PC-3 (cell line): ENCODE measurements at regions not wholly inside any gene's neighbourhood (a gene's known extent, or its start where the extent isn't known, plus 50 kb on each side); places are given as distances from the start of the nearest gene placed in this dataset.

Experiments
- ATAC-seq: fragments of 200-7000 bp; cut with Tn5 transposase; 2 replicates; pipeline ENCODE4 v1.9.1; 2020; ENCODE audit warnings: mild to moderate bottlenecking, moderate library complexity
- BruUV-seq: library from RNA; stranded (reverse); fragments of 400-500 nt; replicated peaks from 2 replicates; lab custom pipeline; 2021; lab: Mats Ljungman, UMichigan
- CTCF ChIA-PET: fragments of 300-600 bp; sonication (Branson Sonifier 250); formaldehyde crosslinking; loops from one replicate; lab custom pipeline; 2022; ENCODE audit warnings: antibody characterized with exemption; lab: Charles Lee
- POLR2A ChIA-PET: fragments of 300-600 bp; sonication (Branson Sonifier 250); formaldehyde crosslinking; loops from one replicate; lab custom pipeline; 2022; ENCODE audit warnings: antibody characterized with exemption; ENCODE audit not compliant: unreplicated experiment; lab: Charles Lee
- DNase-seq: peaks from one replicate; pipeline ENCODE4 v3.0.0-alpha.2; 2015
- H2AFZ ChIP-seq: fragments of 300-600 bp; sonication (generic); 2 replicates; pipeline ENCODE4 v1.6.0; 2016; ENCODE audit warnings: antibody characterized with exemption, low read length
- H3F3A ChIP-seq: fragments of 300-600 bp; sonication (generic); one replicate; pipeline ENCODE4 v1.6.0; 2017; ENCODE audit warnings: antibody characterized with exemption, low read length, control low read depth, mild to moderate bottlenecking; ENCODE audit not compliant: unreplicated experiment
- H3K27ac ChIP-seq: fragments of 300-600 bp; sonication (generic); 2 replicates; pipeline ENCODE4 v1.5.1; 2016; ENCODE audit warnings: mild to moderate bottlenecking, low read length
- H3K27me3 ChIP-seq: fragments of 300-600 bp; sonication (generic); 2 replicates; pipeline ENCODE4 v1.6.1; 2016; ENCODE audit warnings: low read length, mixed read lengths
- H3K36me3 ChIP-seq: fragments of 300-600 bp; sonication (generic); 2 replicates; pipeline ENCODE4 v1.6.1; 2016; ENCODE audit warnings: low read depth, mixed run types, low read length, mixed read lengths
- H3K4me1 ChIP-seq: fragments of 300-600 bp; sonication (generic); 2 replicates; pipeline ENCODE4 v1.5.1; 2016; ENCODE audit warnings: low read length; ENCODE audit not compliant: insufficient read depth
- H3K4me2 ChIP-seq: fragments of 300-600 bp; sonication (generic); 2 replicates; pipeline ENCODE4 v1.6.0; 2016; ENCODE audit warnings: low read length
- H3K4me3 ChIP-seq: fragments of 300-600 bp; sonication (generic); 2 replicates; pipeline ENCODE4 v1.5.1; 2016; ENCODE audit warnings: mild to moderate bottlenecking, low read length, mixed read lengths
- H3K79me2 ChIP-seq: fragments of 300-600 bp; sonication (generic); 2 replicates; pipeline ENCODE4 v1.6.1; 2017; ENCODE audit warnings: low read length, mixed read lengths
- H3K9ac ChIP-seq: fragments of 300-600 bp; sonication (generic); 2 replicates; pipeline ENCODE4 v1.6.0; 2016; ENCODE audit warnings: mild to moderate bottlenecking, low read length
- H3K9me2 ChIP-seq: fragments of 300-600 bp; sonication (generic); replicated peaks from 2 replicates; pipeline ENCODE4 v1.6.1; 2016; ENCODE audit warnings: mixed run types, low read length, mixed read lengths
- H3K9me3 ChIP-seq: fragments of 300-600 bp; sonication (generic); 2 replicates; pipeline ENCODE4 v1.6.1; 2016; ENCODE audit warnings: low read length, mixed read lengths
- H4K20me1 ChIP-seq: fragments of 300-600 bp; sonication (generic); 2 replicates; pipeline ENCODE4 v1.6.1; 2016; ENCODE audit warnings: low read length, mixed read lengths
- CTCF ChIP-seq: fragments of 300-600 bp; sonication (generic); conservative IDR thresholded peaks from 2 replicates; pipeline ENCODE4 v1.5.1; 2017; ENCODE audit warnings: antibody characterized with exemption, low read depth, mild to moderate bottlenecking, low read length
- EZH2 ChIP-seq: fragments of 300-600 bp; sonication (generic); IDR thresholded peaks from one replicate; pipeline ENCODE4 v1.6.1; 2017; ENCODE audit warnings: antibody characterized with exemption, mild to moderate bottlenecking, low read length; ENCODE audit not compliant: unreplicated experiment
- EZH2phosphoT487 ChIP-seq: fragments of 300-600 bp; sonication (generic); IDR thresholded peaks from 2 replicates; pipeline ENCODE4 v1.6.1; 2018; ENCODE audit warnings: mild to moderate bottlenecking, antibody characterized with exemption, low read length, borderline replicate concordance
- intact Hi-C: fragments of 100-400 bp; cut with micrococcal nuclease; formaldehyde crosslinking; loops from 2 replicates; pipeline ENCODE4 v1.9.0; 2023

DNA sequence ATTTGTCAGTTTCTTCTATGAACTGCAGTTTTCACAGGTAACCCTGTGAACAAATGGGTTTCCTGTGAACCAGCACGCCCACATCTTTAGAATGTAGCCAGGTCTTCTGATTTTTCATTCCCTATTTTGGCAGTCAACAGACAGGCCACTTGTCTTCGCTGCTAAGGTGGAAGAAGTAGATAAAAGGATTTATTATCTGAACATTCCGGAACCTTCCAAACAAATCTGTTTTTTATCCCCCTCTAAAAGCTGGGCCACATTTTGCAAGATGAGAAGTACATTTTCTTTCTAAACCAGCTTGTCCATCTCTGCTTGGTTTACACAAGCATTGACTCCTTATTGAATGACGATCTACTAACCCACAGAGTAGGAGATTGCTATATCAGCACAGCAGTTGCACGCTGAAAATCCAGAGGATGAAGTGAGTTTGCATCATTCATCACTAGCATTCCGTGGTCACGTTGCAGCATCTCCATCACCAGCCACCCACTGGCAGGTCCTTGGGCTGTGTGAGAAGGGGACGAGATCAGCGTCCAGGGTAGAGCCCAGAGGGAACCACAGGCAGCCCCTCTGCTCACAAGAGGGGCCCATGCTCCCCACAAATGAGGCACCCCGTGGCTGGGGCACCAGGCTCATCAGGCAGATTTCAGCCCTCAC is 83.5 kb downstream of the TOMM20 start:
- no peak overlapping the region for H3K4me3 ChIP-seq
- no peaks in the 10 kb centered on the region for H3K9me3 ChIP-seq
- no peak overlapping the region for H3K27ac ChIP-seq
- DNase-seq (no peak), ATAC-seq (no peak)
- intact Hi-C loops: no loop called here
- no TSS peak for BruUV-seq
- H3K9ac ChIP-seq: no peak overlapping the region
- no peaks in the 10 kb centered on the region for H3F3A ChIP-seq
- H3K4me1 ChIP-seq: peaks cover 16% of the 10 kb centered on the region
- no peaks in the 10 kb centered on the region for H4K20me1 ChIP-seq
- no peaks in the 10 kb centered on the region for H3K36me3 ChIP-seq
- CTCF ChIA-PET: no interaction called here
- no peaks in the 10 kb centered on the region for H3K9me2 ChIP-seq
- no peaks in the 10 kb centered on the region for H3K27me3 ChIP-seq
- POLR2A ChIA-PET: no interaction called here
- H2AFZ ChIP-seq: no peak overlapping the region
- no peak overlapping the region for H3K4me2 ChIP-seq
- no peaks in the 10 kb centered on the region for H3K79me2 ChIP-seq
- no peak for TF ChIP-seq CTCF
- TF ChIP-seq EZH2phosphoT487: no peak
- no peak for TF ChIP-seq EZH2

- DNase-seq (no peak), ATAC-seq (no peak)
- H3K9me2 ChIP-seq: no peaks in the 10 kb centered on the region
- TF ChIP-seq EZH2phosphoT487 (no peak), EZH2 (no peak), CTCF (no peak)
- intact Hi-C loops: no loop called here
- CTCF ChIA-PET: no interaction called here
- no peaks in the 10 kb centered on the region for H4K20me1 ChIP-seq
- H3K4me3 ChIP-seq: no peak overlapping the region
- no peaks in the 10 kb centered on the region for H3K36me3 ChIP-seq
- H3K4me1 ChIP-seq: peaks cover 9% of the 10 kb centered on the region
- no peak overlapping the region for H3K4me2 ChIP-seq
- H3K9me3 ChIP-seq: no peaks in the 10 kb centered on the region
- H2AFZ ChIP-seq: no peak overlapping the region
- BruUV-seq: no TSS peak
- no peaks in the 10 kb centered on the region for H3K27me3 ChIP-seq
- H3F3A ChIP-seq: no peaks in the 10 kb centered on the region
- no peaks in the 10 kb centered on the region for H3K79me2 ChIP-seq
- H3K9ac ChIP-seq: no peak overlapping the region
- POLR2A ChIA-PET: no interaction called here
- no peak overlapping the region for H3K27ac ChIP-seq
Measured at GRCh38 chr1:235043234-235043633, 85.4 kb downstream of the TOMM20 start.

DNA sequence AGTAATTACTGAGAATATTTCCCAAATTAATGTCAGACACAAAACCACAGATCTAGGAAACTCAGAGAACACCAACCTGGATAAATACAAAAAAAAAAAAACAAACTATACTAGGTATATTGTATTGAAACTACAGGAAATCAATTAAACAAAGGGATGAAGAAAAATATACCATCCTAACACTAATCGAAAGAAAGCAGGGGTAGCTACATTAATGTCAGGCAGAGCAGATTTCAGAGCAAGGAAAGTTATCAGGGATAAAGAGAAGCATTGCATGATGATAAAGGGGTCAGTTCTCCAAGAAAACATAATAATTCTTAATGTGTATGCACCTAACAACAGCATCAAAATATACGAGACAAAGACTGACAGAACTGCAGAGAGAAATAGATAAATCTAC is 89.9 kb downstream of the TOMM20 start:
- no peaks in the 10 kb centered on the region for H4K20me1 ChIP-seq
- no peak overlapping the region for H3K27ac ChIP-seq
- H3F3A ChIP-seq: no peaks in the 10 kb centered on the region
- intact Hi-C loops: no loop called here
- no peaks in the 10 kb centered on the region for H3K36me3 ChIP-seq
- ATAC-seq (no peak), DNase-seq (no peak)
- H3K9me2 ChIP-seq: no peaks in the 10 kb centered on the region
- no peak overlapping the region for H3K4me2 ChIP-seq
- H3K9ac ChIP-seq: no peak overlapping the region
- no peaks in the 10 kb centered on the region for H3K9me3 ChIP-seq
- H3K4me1 ChIP-seq: no peaks in the 10 kb centered on the region
- ChIA-PET CTCF (no interaction called here), POLR2A (no interaction called here)
- no TSS peak for BruUV-seq
- no peak overlapping the region for H3K4me3 ChIP-seq
- no peak overlapping the region for H2AFZ ChIP-seq
- no peaks in the 10 kb centered on the region for H3K79me2 ChIP-seq
- H3K27me3 ChIP-seq: no peaks in the 10 kb centered on the region
- no peak for TF ChIP-seq EZH2phosphoT487
- TF ChIP-seq CTCF: no peak
- TF ChIP-seq EZH2: no peak
